ENCODE measurements at regions not wholly inside any gene's neighbourhood (a gene's known extent, or its start where the extent isn't known, plus 50 kb on each side); places are given as distances from the start of the nearest gene placed in this dataset.

DNA sequence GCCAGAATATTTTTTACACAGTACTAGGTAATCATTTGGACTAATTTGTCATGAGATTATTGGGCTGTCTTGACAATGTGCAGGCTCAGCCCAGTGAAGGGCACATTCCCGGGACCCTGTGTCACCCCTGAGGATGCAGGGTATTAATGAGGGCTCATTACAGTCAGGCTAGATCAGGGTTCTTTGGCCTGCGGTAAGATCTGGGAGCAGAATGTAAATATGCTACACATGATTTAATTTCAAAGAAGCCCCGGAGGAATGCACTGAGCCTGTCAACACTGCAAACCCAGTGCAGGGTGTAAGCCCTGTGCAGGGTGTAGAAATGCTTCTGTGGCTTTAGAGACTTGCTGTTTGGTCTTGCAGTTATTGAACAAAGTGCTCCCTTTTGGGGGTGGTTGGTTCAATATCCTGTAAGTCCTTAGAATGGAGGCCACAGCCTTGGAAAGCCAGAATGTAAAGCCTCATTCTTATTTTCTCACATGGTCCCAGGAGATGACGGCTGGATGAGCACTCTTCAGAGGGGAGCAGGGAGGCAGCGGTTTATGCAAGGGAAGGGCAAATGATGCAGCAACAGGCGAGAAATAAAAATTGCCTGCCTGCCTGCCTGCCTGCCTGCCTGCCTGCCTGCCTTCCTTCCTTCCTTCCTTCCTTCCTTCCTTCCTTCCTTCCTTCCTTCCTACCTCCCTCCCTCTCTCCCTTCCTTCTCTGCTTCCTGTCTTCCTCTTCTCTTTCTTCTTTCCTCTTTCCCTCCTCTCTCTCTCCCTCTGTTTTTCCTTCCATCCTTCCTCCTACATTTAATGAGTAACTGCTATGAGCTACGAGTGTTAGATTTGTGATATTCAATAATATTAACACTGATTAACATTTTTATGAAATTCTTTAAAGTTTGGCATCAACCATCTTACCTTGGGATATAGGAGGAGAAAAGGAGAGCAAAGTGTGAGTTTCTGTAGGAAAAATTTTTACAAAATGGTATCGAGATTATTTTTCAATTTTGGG lies 148.8 kb downstream of the VAPA start:
- Histone ChIP-seq H2AFZ (no peak overlapping the region), H3F3A (ENCODE audit: insufficient read depth, low read depth) (peaks cover 17% of the 10 kb centered on the region), H3K36me3 (ENCODE audit: low read depth) (no peaks in the 10 kb centered on the region), H3K4me1 (replicated peaks; ENCODE audit: insufficient read depth) (peaks cover 32% of the 10 kb centered on the region), H4K20me1 (ENCODE audit: insufficient read depth) (no peaks in the 10 kb centered on the region), H3K27me3 (ENCODE audit: insufficient read depth, low read depth) (no peaks in the 10 kb centered on the region), H3K9me2 (ENCODE audit: insufficient read depth) (no peaks in the 10 kb centered on the region), H3K9me3 (ENCODE audit: insufficient read depth, low read depth) (no peaks in the 10 kb centered on the region), H3K4me3 (no peak overlapping the region), H3K79me2 (ENCODE audit: low read depth) (no peaks in the 10 kb centered on the region), H3K27ac (no peak overlapping the region), H3K4me2 (no peak overlapping the region)
- intact Hi-C loops (cut with micrococcal nuclease; ENCODE audit: unreplicated experiment): no loop called here
- BruUV-seq (replicated peaks): no TSS peak
- TF ChIP-seq, protein P1, sequence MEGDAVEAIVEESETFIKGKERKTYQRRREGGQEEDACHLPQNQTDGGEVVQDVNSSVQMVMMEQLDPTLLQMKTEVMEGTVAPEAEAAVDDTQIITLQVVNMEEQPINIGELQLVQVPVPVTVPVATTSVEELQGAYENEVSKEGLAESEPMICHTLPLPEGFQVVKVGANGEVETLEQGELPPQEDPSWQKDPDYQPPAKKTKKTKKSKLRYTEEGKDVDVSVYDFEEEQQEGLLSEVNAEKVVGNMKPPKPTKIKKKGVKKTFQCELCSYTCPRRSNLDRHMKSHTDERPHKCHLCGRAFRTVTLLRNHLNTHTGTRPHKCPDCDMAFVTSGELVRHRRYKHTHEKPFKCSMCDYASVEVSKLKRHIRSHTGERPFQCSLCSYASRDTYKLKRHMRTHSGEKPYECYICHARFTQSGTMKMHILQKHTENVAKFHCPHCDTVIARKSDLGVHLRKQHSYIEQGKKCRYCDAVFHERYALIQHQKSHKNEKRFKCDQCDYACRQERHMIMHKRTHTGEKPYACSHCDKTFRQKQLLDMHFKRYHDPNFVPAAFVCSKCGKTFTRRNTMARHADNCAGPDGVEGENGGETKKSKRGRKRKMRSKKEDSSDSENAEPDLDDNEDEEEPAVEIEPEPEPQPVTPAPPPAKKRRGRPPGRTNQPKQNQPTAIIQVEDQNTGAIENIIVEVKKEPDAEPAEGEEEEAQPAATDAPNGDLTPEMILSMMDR (conservative IDR thresholded peaks at IDR 0.05): no peak
- TF ChIP-seq EZH2 (IDR thresholded peaks at IDR 0.05; ENCODE audit: low read depth): no peak
- CTCF ChIA-PET: no interaction called here
- POLR2A ChIA-PET (ENCODE audit: unreplicated experiment): no interaction called here
- no peak for DNase-seq

DNA sequence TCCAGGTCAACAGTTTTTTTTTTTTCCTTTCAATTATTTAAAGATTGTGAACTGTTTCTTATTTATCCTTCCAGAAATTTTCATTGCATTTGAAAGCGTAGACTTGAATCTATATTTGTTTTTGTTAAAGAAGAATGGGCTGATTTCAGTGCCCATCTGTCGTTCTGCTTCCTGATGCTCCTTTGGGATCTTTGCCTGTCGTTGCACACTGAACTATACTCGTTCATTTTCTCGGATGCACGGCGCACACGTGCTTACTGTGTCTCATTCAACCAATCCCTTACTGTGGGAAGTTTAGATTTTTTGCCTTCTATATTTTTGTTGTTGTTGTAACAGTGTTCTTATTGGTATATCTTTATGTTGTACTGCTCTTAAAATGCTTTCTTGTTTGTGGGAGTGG lies 149.7 kb downstream of the VAPA start:
- no peak overlapping the region for H3K4me2 ChIP-seq
- no TSS peak for BruUV-seq (replicated peaks)
- no peaks in the 10 kb centered on the region for H3K27me3 ChIP-seq (ENCODE audit: insufficient read depth, low read depth)
- H3K4me1 ChIP-seq (replicated peaks; ENCODE audit: insufficient read depth): peaks cover 23% of the 10 kb centered on the region
- H3K79me2 ChIP-seq (ENCODE audit: low read depth): no peaks in the 10 kb centered on the region
- intact Hi-C loops (cut with micrococcal nuclease; ENCODE audit: unreplicated experiment): no loop called here
- POLR2A ChIA-PET (ENCODE audit: unreplicated experiment): no interaction called here
- no peak for DNase-seq
- H4K20me1 ChIP-seq (ENCODE audit: insufficient read depth): no peaks in the 10 kb centered on the region
- no peak overlapping the region for H3K27ac ChIP-seq
- H2AFZ ChIP-seq: no peak overlapping the region
- no peaks in the 10 kb centered on the region for H3K9me3 ChIP-seq (ENCODE audit: insufficient read depth, low read depth)
- H3F3A ChIP-seq (ENCODE audit: insufficient read depth, low read depth): peaks cover 8% of the 10 kb centered on the region
- no peaks in the 10 kb centered on the region for H3K9me2 ChIP-seq (ENCODE audit: insufficient read depth)
- H3K36me3 ChIP-seq (ENCODE audit: low read depth): no peaks in the 10 kb centered on the region
- TF ChIP-seq EZH2 (IDR thresholded peaks at IDR 0.05; ENCODE audit: low read depth): no peak
- TF ChIP-seq, protein P1 (conservative IDR thresholded peaks at IDR 0.05): no peak
- CTCF ChIA-PET: no interaction called here
- H3K4me3 ChIP-seq: no peak overlapping the region

GRCh38 chr18:10064267-10064666 lies 150.5 kb downstream of the VAPA start:
- no peak for DNase-seq
- Histone ChIP-seq H3K4me3 (no peak overlapping the region), H4K20me1 (ENCODE audit: insufficient read depth) (no peaks in the 10 kb centered on the region), H3K9me2 (ENCODE audit: insufficient read depth) (no peaks in the 10 kb centered on the region), H3K9me3 (ENCODE audit: insufficient read depth, low read depth) (no peaks in the 10 kb centered on the region), H3K4me2 (no peak overlapping the region), H3K27ac (no peak overlapping the region), H3K4me1 (replicated peaks; ENCODE audit: insufficient read depth) (peaks cover 15% of the 10 kb centered on the region; the same call in 1 of the 2 replicates), H3K27me3 (ENCODE audit: insufficient read depth, low read depth) (no peaks in the 10 kb centered on the region), H3K36me3 (ENCODE audit: low read depth) (no peaks in the 10 kb centered on the region), H3F3A (ENCODE audit: insufficient read depth, low read depth) (0 out of 2 replicates have a peak, but pooled peaks cover under 1% of the 10 kb centered on the region), H2AFZ (no peak overlapping the region), H3K79me2 (ENCODE audit: low read depth) (no peaks in the 10 kb centered on the region)
- intact Hi-C loops (cut with micrococcal nuclease; ENCODE audit: unreplicated experiment): no loop called here
- no TSS peak for BruUV-seq (replicated peaks)
- TF ChIP-seq, protein P1 (conservative IDR thresholded peaks at IDR 0.05): no peak
- TF ChIP-seq EZH2 (IDR thresholded peaks at IDR 0.05; ENCODE audit: low read depth): no peak
- CTCF ChIA-PET: no interaction called here
- POLR2A ChIA-PET (ENCODE audit: unreplicated experiment): no interaction called here
